Mammary epithelial cell (primary cell): ENCODE measurements at regions not wholly inside any gene's neighbourhood (a gene's known extent, or its start where the extent isn't known, plus 50 kb on each side); places are given as distances from the start of the nearest gene placed in this dataset.

ENCODE experiments used
- CTCF ChIP-seq, 2 donors: IDR thresholded peaks in 1 of 2; conservative IDR thresholded peaks in 1 of 2; 2 replicates each; pipeline ENCODE4 v1.5.1; 2011 to 2012; ENCODE audit warnings: inconsistent platforms in 2 of 2, low read length in 2 of 2, mild to moderate bottlenecking in 2 of 2, control low read depth in 1 of 2, low read depth in 1 of 2; ENCODE audit not compliant: insufficient read depth in 1 of 2; ENCODE audit errors: extremely low read depth in 1 of 2
- EZH2 ChIP-seq: IDR thresholded peaks from 2 replicates; pipeline ENCODE4 v1.6.1; 2012; ENCODE audit warnings: low read length, inconsistent platforms, borderline replicate concordance

GRCh38 chr3:117136003-117136402, 426.4 kb downstream of the TUSC7 start:
- TF ChIP-seq CTCF (conservative IDR thresholded peaks at IDR 0.05 in 1 of 2, IDR thresholded peaks at IDR 0.05 in 1 of 2; ENCODE audit: extremely low read depth in 1 of 2, insufficient read depth in 1 of 2, low read depth in 1 of 2, low read length in 2 of 2) (no peak), EZH2 (no peak)
